ENCODE measurements at regions not wholly inside any gene's neighbourhood (a gene's known extent, or its start where the extent isn't known, plus 50 kb on each side); places are given as distances from the start of the nearest gene placed in this dataset.
"Not testable (repeated sequence)": the region's sequence is repeated elsewhere in the genome, so short reads cannot be mapped to it uniquely, and the experiment has no call there.

DNA sequence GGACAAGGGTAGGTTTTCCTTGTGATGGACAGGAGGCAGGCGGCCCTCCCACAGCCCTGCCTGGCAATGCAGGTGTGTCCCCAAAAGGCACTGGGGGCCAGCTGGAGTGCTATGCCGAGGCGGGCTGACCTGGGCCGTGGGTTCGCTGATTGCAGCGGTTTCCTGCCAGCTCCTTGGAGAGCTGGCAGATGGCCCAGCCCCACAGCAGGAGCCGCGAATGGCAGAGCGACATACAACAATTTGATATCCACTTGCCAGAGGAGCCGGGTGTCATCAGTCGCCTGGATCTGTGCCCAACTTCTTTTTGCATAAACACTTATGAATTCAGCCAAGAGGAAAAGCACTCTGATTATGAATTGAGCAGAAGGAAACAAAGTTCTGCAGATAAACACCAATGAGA, 210.8 kb upstream of the FRG2C start:
- TF ChIP-seq, protein P1, sequence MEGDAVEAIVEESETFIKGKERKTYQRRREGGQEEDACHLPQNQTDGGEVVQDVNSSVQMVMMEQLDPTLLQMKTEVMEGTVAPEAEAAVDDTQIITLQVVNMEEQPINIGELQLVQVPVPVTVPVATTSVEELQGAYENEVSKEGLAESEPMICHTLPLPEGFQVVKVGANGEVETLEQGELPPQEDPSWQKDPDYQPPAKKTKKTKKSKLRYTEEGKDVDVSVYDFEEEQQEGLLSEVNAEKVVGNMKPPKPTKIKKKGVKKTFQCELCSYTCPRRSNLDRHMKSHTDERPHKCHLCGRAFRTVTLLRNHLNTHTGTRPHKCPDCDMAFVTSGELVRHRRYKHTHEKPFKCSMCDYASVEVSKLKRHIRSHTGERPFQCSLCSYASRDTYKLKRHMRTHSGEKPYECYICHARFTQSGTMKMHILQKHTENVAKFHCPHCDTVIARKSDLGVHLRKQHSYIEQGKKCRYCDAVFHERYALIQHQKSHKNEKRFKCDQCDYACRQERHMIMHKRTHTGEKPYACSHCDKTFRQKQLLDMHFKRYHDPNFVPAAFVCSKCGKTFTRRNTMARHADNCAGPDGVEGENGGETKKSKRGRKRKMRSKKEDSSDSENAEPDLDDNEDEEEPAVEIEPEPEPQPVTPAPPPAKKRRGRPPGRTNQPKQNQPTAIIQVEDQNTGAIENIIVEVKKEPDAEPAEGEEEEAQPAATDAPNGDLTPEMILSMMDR (conservative IDR thresholded peaks at IDR 0.05; ENCODE audit: low read depth, low read length), result not testable (repeated sequence)
- TF ChIP-seq RCOR1 (IDR thresholded peaks at IDR 0.05; ENCODE audit: insufficient replicate concordance, low read length), result not testable (repeated sequence)
- TF ChIP-seq, protein P2, sequence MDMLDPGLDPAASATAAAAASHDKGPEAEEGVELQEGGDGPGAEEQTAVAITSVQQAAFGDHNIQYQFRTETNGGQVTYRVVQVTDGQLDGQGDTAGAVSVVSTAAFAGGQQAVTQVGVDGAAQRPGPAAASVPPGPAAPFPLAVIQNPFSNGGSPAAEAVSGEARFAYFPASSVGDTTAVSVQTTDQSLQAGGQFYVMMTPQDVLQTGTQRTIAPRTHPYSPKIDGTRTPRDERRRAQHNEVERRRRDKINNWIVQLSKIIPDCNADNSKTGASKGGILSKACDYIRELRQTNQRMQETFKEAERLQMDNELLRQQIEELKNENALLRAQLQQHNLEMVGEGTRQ (IDR thresholded peaks at IDR 0.05; ENCODE audit: low read depth, low read length), result not testable (repeated sequence)

Data from IMR-90 (cell line).